ENCODE measurements at regions not wholly inside any gene's neighbourhood (a gene's known extent, or its start where the extent isn't known, plus 50 kb on each side); places are given as distances from the start of the nearest gene placed in this dataset.

GRCh38 chr1:70586046-70586445 lies 175.0 kb downstream of the CTH start (continued):
- no peak for TF ChIP-seq CHD7 (IDR thresholded peaks at IDR 0.05; ENCODE audit: insufficient replicate concordance, low read length)
- no peak for TF ChIP-seq ATF2 (IDR thresholded peaks at IDR 0.05; ENCODE audit: low read length)
- no peak for TF ChIP-seq HDAC6 (IDR thresholded peaks at IDR 0.05; ENCODE audit: low read depth, low read length)
